NCI-H1436 treated with DMSO at 0.1 percent for 48 hours (cell line): ENCODE measurements at regions not wholly inside any gene's neighbourhood (a gene's known extent, or its start where the extent isn't known, plus 50 kb on each side); places are given as distances from the start of the nearest gene placed in this dataset.

Experiments
- DNase-seq: peaks from one replicate; lab custom pipeline; 2025; lab: John Stamatoyannopoulos, UW

DNA sequence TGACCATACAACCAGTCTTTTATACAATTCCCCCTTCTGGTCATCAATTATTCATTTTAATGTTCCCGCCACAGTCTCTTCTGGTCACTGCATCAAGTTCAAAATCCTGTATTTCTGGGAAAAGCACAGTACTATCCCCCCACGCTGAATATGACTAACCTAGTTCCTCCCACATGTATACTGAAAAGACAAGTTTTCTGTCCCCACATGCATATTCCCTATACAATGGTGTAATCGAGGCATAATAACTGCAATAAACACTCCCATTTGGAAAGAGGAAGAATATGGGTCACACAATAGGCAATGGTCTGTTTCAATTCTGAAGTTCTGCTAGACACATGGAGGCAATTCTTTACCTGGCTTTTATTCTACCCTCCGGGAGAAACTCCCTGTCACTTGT lies 344.9 kb downstream of the EFNA5 start:
- DNase-seq, result no peak

DNA sequence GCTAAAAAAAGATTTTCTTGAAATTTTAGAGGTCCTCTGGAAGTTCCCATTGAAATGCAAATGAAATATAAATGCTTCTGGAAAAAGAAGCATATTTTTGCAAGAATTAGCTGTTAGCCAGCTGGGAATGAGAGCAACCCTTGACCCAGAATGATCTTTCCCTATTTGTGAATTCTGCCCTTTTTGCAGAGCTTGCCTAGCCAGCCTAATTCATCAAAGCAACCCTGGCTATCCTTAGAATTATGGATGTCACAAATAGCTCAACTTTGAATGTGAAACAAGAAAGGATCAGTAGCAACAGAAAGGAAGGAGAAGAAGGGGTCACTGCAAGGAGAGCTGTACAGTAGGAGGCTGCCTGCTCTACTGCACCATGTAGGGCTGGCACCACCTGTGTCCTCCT lies 345.9 kb downstream of the EFNA5 start:
- DNase-seq, result no peak

DNA sequence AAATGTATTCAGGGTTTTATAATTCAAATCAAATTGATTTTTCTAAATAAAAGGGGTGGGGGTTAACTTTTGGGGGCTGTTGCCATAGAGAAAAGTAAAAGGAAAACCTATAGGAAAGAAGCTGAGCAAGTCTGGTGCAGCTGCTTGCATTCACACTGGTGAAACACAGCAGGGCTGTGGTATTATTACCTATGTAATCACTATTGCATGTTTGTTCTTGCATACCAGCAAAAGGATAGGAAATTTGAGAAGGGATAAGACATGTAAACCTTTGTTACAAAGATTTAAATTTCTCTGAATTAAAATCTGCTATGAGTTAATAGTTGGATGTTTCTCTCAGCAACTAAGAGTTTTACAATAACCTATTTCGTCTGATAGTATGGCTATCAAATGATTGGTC lies 346.7 kb downstream of the EFNA5 start:
- DNase-seq, result no peak

DNA sequence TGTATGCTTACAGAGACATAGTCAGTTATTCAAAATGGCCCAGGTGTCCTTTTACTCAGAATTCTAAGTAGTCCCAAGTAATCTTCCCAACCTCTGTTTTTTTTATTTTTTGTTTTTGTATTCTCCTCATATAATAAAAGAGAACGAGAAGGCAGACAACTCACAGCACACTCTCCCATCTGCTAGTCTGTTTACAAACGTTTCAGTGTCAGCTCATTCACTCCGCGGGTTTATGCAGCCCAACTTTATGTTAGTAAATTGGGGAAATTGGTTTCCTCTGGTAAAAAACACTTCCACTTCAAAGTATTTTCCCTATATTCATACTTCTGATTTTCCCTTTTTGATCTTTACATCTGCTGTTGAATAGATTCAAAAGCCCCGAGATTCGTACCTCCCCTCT lies 347.2 kb downstream of the EFNA5 start:
- no peak for DNase-seq

DNA sequence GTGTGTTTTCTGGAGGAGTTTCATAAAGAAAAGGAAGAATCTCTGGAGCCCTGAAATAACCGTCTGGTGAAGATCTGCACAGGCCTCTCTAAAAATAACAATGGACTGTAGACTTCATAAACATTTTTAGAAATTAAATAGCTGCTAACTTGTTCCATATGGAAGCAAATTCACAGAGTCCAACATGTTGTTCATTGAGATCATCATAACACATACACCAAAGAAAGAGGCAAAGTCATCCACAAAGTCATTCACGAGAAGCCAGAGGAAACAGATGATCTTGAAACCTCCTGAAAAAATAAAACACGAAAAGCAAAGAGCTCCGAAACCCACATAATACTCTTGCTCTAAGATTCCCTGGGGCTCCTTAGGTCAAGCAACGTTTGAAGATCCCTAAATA lies 347.8 kb downstream of the EFNA5 start:
- no peak for DNase-seq

DNA sequence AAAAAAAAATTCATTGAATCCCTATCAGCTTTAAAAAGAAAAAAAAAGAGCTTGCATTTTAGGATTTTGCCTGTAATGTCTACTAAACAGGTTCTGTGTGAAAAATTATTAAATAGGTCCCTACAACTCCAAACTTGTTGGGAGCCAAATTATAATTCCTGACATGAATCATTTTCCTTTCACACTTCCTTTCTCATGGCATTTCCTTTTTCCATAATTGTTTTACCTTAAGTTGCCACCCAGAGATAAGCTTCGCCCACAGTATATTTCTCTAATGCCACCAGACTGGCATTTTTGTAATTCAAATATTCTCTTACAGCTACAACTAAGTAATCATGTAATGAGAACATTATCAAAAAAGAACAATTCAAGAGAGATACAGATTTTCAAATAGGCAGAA lies 348.8 kb downstream of the EFNA5 start:
- DNase-seq, result no peak

DNA sequence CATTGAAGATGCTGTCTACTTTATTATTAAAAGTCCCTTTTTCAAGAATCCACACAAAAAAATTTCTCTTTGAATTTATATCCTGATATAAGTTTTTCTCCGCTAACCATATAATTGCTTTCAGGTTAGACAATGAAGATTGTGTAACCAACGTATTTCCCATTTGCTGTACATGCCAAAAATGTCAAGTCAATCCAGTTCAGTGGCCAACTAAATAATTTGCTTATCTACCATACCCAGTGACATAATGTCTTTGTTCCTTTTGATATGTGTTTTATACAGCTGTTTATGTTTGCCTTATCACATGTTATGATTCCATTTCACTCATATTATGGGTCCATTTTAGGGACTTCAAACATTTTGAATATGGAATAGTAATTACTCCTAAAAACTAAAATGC lies 349.9 kb downstream of the EFNA5 start:
- DNase-seq, result no peak

DNA sequence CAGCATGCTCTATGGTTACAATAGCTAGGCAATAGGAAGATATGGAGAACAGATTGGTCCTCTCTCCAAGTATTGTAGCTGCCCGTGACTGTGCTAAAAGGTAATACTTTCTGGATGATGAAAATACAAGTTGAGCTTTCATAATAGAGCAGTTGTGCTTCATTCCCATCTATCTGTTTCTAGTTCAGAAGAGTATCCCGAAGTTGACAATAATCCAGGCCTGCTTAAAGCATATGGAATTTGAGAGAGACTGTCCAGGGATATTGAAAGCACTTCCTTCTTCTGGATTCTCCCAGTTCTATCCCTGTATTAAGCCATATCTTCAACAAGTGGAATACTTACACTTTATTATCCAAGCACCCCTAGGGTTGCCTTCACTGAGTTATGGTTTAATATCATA lies 350.4 kb downstream of the EFNA5 start:
- no peak for DNase-seq

DNA sequence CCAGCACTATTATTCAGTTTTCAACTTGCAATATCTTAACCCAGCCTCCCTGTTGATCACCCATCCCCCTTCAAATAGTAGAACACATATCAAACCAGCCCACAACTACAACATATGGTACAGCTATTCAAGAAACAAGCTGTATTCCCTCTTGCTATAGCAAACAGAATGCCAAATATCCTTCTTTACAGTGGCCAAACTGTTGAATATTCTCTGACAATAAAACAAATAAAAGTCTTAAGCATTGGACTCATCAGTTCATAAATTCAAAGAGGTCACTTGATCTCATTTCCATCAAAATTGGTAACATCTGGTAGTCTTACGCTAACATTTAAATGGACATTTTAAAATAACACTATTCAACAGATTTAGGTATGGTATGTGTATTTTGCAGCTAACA lies 350.8 kb downstream of the EFNA5 start:
- DNase-seq, result no peak

DNA sequence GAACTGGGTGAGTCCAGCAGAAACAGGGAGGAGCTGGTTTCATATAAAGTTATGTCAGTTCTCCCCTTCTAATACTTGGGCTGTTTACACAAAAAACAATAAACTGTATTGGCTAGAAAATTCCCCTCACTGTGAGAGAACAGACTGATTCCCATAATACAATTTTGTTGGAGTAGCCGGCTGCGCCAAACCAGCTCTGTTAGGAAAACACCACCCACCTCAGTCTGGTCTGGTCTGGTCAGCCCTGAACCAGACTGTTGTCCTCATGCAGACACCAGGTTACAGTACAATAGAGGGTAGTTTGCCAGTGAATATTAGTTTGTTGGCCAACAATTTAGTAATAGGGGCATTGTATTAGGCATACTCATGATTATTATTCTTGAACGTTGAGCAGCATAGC lies 356.4 kb downstream of the EFNA5 start:
- DNase-seq, result no peak

DNA sequence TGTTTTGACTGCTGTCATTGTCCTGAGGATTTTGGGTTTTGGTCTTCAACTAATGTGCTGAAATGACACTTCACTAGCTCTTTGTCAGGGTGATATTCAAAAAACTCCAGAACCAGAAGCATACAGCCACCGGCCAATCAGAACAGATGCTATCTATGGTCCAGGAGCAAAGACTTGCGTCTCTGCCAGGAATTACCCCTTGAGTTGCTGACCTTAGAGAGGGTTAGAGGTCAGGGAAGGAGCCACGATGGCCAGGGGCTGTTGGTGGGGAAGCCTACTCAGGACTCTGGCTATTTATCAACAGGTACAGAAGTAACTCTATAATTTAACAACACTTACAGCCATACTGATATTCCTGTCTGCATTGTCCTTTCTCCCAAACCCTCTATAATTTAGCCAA lies 356.8 kb downstream of the EFNA5 start:
- DNase-seq, result no peak

DNA sequence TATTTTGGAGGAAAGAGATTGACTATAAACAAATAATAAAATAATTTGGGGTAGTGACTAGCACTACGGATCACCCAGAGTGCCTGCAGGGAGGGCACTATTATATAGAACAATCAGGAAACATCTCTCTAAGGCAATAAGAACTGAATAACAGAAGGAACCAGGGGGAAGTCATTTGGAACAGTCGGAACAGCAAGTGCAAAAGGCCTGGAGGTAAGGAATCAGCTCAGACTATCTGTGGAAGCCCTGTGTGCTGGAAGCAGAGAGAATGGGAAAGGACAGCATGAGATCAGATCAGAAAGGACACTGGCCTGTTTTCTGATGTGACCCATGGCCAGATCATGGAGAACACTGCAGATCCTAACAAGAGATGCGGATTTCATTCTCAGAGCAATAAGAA lies 357.6 kb downstream of the EFNA5 start:
- DNase-seq, result no peak

DNA sequence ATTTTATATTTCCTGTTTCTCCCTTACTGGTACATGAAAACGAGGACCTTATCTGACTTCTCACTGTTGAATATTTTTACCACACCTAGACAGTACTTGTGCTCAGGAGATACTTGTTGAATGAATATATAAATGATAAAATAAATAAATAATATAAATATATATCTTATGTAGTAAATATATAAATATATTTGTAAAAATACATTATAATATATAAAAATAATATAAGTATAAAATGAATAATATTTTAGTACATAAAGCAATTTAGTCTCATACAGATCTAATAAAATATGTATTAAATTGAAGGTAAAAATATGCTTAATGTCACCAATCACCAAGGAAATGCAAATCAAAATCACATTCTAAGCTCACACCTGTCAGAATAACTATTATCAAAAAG lies 360.6 kb downstream of the EFNA5 start:
- DNase-seq, result no peak

DNA sequence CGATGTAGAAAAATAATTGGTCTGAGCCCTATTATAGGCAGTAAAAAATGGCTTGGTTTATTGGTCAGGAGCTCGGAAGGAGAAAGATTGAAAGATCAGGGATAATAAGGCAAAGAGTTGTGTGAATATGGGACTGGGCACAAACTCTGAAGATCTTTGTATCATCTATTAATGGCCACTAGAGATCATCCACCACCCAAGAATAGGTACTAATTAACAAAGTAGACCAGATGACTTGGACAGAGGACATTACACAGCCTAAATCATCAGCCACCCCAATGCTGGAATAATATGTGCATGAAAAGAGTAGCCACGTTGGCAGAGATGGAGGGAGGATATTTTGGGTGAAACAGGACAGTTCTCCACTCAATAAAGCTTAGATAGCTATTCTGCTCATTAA lies 364.1 kb downstream of the EFNA5 start:
- DNase-seq, result no peak

DNA sequence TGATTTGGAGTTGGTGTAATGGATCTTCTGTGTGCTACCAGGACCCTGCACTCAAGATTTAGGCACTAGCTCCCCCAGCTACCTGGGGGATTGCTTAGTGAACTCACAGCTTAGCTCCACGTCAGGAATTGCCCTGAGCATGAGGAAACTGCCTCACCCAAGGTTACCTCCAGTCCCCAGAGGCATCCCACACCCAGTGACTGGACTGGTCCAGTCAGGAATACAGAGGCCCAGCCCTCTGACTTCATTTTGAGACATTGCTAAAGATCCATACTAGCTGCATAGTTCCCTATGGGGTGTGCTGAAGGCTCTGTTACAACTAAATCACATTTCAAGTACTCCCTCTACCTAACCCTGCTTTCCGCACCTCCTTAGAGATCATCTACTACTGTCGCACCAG lies 364.7 kb downstream of the EFNA5 start:
- DNase-seq, result no peak

DNA sequence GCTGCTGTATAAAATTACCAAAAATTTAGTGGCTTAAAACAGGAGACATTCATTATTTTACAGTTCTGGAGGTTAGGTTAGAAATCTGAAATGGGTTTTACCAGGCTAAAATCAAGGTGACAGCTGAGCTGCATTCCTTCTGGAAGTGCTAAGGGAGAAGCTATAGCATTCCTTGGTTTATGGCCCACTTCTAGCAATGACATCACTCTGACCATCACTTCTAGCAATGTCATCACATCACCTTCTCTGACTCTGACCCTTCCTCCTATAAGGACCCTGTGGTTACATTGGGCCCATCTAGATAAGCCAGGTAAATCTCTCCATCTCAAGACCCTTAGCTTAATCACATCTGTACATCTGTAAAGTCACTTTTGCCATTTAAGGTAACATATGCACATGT lies 366.1 kb downstream of the EFNA5 start:
- no peak for DNase-seq

DNA sequence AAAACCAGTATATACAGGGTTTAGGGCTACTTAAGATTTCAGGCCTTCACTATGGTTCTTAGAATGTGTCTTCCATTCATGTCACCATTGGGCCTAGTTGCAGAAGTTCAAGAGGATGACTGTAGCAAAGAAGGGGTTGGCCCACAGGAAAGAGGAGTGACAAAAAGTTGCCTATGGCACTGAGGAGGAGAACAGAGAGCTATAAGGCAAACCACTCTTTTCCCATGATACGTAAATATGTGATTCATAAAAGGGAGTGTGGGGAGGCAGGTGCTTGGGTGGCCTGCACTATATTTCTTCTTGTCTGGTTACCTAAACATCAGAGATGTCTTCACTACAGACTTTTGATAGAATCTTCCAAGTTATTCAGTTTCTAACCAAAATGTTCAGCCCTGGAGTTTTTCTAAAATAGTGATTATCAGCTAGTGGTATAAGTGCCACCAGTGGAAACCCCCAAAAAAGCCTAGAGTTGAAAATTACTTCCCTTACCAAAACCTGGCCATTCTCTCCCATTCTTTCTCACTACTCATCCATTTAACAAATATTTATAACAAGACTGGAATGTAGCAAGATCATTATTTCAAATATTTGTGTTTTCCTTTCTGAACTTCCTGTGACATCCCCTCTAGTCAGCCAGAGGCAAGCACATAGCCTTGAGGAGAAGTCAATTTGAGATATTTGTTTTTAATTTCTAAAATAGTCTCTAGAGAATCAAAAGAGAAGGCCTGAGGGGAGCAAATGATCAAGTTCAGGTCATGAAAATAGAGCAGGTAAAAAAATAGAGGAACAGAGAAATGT lies 367.4 kb downstream of the EFNA5 start:
- DNase-seq, result no peak

DNA sequence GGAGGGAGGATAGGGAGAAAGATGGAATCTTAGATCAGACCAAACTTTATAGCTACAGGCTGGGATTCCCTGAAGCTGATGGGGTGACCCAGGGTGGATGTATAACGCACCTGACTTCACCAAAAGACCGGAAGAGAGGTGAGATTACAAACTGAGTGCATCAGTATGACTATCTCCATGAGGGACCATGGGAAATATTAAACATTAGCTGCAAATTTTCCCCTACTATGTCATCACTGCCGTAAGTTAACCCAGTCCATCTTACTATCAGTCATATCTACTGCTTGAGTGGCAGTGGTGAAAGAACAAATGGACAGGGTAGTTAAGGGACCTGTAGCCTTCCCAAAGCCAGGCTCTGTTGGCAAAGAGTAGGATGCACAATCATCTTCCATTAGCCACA lies 368.3 kb downstream of the EFNA5 start:
- DNase-seq, result no peak

DNA sequence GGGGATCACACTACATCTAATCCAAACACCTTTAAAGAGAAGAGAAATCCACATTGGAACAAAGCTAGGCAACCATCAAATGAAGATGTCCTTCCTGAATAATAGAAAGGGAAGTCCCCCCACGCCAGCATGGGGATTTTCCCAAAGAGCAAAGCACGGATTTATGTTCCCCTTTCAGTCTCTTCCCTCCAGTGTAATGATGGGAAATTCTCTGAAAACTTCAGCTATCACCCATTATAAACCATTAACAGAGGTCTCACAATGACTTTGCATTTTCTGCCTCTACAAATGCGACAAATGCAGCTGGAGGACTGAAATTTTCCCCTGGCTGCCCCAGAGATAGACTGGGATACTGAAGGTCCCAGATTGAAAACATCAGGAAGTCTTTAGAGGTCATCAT lies 368.7 kb downstream of the EFNA5 start:
- no peak for DNase-seq

DNA sequence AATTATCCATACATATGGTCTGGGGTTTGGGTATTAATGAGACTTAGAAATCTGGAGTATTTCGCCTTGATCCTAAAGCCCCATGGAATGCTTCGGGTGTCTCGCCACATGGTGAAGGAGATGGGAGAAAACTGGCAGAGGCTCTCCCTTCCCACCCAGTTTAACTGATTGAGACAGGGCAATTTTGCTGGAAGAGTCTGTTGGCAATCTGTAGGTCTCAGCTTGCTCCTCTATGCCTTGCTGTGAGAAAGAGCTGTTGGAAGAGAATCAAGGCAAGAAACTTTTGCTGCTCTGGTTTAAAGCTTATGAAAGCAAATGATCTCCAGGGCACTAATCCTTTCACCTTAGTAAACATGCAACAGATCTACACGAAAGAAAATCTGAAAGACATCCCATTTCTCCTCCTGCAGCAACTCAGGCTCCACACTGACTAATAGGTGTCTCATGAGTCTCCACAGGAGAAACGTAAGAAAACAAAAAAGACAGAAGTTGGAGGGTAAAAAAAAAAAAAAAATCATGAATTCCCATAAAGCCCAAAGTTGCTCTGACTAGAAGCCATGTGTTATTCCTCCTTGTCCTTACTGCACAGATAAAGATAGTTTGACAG lies 369.9 kb downstream of the EFNA5 start:
- DNase-seq, result no peak

DNA sequence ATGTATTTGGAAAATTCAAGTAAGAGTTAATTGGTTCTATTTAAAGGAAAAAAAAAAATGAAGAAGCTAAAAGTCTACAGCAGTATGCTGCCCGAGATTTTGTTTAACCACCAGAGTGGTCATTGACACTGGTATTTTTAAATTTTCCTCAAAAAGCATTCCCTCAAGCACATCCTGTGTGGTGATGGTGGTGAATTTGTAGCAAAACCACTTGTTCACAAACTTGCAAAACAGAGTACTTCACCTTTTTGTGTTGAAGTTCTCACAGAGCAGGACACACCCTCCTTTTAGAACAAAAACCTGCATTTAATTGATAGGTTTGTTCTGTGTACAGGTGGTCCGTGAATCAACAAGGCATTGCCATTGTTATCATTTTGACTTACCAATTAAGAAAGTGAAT lies 374.2 kb downstream of the EFNA5 start:
- DNase-seq, result no peak

DNA sequence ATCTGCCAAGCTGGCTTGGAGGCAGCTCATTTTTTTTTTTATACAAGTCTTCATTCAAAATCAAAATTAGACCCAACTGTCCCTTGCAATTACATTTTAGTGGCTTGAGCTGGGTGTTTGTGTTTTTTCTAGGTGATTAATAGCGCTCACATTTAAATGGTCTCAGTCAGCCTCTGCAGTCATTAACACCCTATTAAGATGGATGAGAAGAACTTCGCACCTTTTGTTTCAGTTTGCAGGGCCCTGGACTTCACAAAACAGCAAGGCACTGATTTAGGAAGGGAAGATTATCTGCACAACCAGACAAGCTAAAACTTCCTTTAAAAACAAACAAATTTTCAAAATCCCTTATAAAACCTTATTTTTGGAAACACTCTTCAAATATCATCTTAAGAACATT lies 374.8 kb downstream of the EFNA5 start:
- DNase-seq, result no peak

DNA sequence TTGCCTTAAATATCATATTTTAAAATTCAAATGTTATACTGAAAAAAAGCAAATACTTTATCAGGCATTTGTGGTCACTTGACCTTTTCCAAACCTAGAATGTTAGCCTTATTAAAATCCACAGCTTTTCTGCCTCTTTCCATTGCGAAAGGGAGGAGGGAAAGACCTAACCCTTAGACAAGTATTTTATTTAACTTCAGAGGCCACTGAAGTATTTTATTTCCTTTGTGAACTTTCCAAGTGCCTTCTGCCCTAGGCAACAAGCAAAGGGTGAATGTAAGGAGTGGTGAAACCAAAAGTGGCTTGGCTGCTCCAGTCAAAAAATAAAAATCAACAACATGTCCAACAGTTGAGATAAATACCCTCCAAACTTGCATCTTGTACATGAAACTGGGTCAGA lies 376.1 kb downstream of the EFNA5 start:
- no peak for DNase-seq

DNA sequence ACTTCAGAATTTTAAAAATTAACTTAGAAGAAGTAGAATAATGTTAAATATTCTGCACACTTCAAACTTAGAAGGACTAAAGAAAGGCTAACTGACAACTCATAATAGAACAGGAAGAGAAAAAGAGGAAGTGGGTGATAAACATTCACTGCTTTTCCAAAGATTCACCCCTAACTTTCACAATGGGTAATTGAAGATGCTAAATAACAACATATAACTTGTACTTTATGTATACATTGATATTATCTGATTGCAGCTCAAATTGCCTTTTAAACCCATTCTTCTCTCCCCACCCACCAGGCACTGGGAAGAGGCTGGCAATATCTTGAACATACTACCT lies 376.6 kb downstream of the EFNA5 start:
- no peak for DNase-seq
